ENCODE measurements at regions not wholly inside any gene's neighbourhood (a gene's known extent, or its start where the extent isn't known, plus 50 kb on each side); places are given as distances from the start of the nearest gene placed in this dataset.

DNA sequence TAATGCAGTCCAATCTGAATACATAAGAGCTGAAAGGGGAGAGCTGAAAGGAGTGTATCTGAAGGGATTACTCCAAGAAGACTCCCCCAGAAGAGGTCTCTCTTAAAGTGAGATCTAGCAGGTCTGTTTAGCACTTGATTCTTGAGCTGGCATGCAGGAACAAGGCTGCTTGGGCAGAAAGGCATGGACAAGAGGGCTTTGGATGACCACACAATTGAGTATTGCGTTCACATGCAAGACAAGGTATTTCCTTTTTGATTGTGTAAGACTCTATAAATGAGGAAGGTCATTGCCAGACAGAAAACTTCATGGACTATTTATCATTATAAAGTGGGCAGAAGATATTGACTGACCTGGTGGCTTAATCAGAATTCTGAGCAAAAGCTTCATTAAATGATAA lies 145.5 kb upstream of the AFF2 start:
- Histone ChIP-seq H3K9me1 (replicated peaks; ENCODE audit: control insufficient read depth, extremely low read depth, insufficient read depth, low read length) (no peaks in the 10 kb centered on the region), H3K4me1 (ENCODE audit: control insufficient read depth, extremely low read depth, insufficient read depth, low read length) (no peaks in the 10 kb centered on the region), H2AFZ (ENCODE audit: low read depth, low read length) (no peak overlapping the region), H3K27me3 (ENCODE audit: control insufficient read depth in 2 of 2, insufficient read depth in 2 of 2, low read length in 2 of 2) (no peaks in the 10 kb centered on the region), H3K4me3 (replicated peaks in 1 of 3; ENCODE audit: insufficient read depth in 1 of 3, low read depth in 1 of 3, low read length in 3 of 3) (no peak overlapping the region), H3K36me3 (ENCODE audit: control insufficient read depth in 2 of 2, extremely low read depth in 1 of 2, insufficient read depth in 2 of 2, low read length in 2 of 2) (no peaks in the 10 kb centered on the region), H3K79me2 (ENCODE audit: control insufficient read depth, insufficient read depth, low read length) (no peaks in the 10 kb centered on the region), H3K9me3 (replicated peaks; ENCODE audit: control insufficient read depth, insufficient read depth, low read length) (no peaks in the 10 kb centered on the region), H3K9ac (replicated peaks; ENCODE audit: extremely low read depth, insufficient read depth, low read length) (no peak overlapping the region), H3K27ac (ENCODE audit: insufficient read depth, low read depth, low read length) (no peak overlapping the region), H4K20me1 (replicated peaks; ENCODE audit: control insufficient read depth, extremely low read depth, insufficient read depth, low read length) (no peaks in the 10 kb centered on the region), H3K4me2 (ENCODE audit: insufficient read depth, low read length) (no peak overlapping the region)
- no TSS peak for BruUV-seq (replicated peaks)
- intact Hi-C loops (cut with micrococcal nuclease): no loop called here
- CTCF ChIA-PET: no interaction called here
- DNase-seq (ENCODE audit: low read depth, low spot score) (no peak), FAIRE-seq (no peak)
- dilution Hi-C loops (cut with MboI; ENCODE audit: extremely low pct_ligation_motif_present, low sequenced_read_pairs): no loop called here
- no peak for TF ChIP-seq POLR2A (IDR thresholded peaks at IDR 0.05; ENCODE audit: low read depth, low read length)
- TF ChIP-seq POLR2AphosphoS5 (IDR thresholded peaks at IDR 0.05; ENCODE audit: insufficient read depth, low read depth, low read length): no peak
- no peak for TF ChIP-seq JUN (IDR thresholded peaks at IDR 0.05; ENCODE audit: borderline replicate concordance, insufficient read depth, insufficient read length, low read depth)
- TF ChIP-seq, protein P1, sequence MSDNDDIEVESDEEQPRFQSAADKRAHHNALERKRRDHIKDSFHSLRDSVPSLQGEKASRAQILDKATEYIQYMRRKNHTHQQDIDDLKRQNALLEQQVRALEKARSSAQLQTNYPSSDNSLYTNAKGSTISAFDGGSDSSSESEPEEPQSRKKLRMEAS (IDR thresholded peaks at IDR 0.05; ENCODE audit: insufficient read depth, insufficient read length): no peak
- no peak for TF ChIP-seq EZH2 (IDR thresholded peaks at IDR 0.05; ENCODE audit: borderline replicate concordance, low read depth, low read length, severe bottlenecking)
- no peak for TF ChIP-seq GATA2 (IDR thresholded peaks at IDR 0.05; ENCODE audit: insufficient read depth, insufficient read length, low read depth, low read length)
- TF ChIP-seq FOS (IDR thresholded peaks at IDR 0.05; ENCODE audit: borderline replicate concordance, insufficient read depth, low read length): no peak
- no peak for TF ChIP-seq MYC (IDR thresholded peaks at IDR 0.05; ENCODE audit: low read depth, low read length)
- TF ChIP-seq, protein P2, sequence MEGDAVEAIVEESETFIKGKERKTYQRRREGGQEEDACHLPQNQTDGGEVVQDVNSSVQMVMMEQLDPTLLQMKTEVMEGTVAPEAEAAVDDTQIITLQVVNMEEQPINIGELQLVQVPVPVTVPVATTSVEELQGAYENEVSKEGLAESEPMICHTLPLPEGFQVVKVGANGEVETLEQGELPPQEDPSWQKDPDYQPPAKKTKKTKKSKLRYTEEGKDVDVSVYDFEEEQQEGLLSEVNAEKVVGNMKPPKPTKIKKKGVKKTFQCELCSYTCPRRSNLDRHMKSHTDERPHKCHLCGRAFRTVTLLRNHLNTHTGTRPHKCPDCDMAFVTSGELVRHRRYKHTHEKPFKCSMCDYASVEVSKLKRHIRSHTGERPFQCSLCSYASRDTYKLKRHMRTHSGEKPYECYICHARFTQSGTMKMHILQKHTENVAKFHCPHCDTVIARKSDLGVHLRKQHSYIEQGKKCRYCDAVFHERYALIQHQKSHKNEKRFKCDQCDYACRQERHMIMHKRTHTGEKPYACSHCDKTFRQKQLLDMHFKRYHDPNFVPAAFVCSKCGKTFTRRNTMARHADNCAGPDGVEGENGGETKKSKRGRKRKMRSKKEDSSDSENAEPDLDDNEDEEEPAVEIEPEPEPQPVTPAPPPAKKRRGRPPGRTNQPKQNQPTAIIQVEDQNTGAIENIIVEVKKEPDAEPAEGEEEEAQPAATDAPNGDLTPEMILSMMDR (IDR thresholded peaks at IDR 0.05; ENCODE audit: extremely low read depth in 1 of 2, insufficient read depth in 1 of 2, low read depth in 1 of 2, low read length in 2 of 2): no peak
- POLR2A ChIA-PET: no interaction called here

Measured in endothelial cell of umbilical vein (primary cell).